Endothelial cell of umbilical vein (primary cell): ENCODE measurements at regions not wholly inside any gene's neighbourhood (a gene's known extent, or its start where the extent isn't known, plus 50 kb on each side); places are given as distances from the start of the nearest gene placed in this dataset.

ENCODE experiments used
- CTCF ChIP-seq, 2 donors: IDR thresholded peaks; 1 replicate in 1 of 2; 2 replicates in 1 of 2; pipeline ENCODE4 v1.5.1; 2011; ENCODE audit warnings: low read length in 2 of 2, mild to moderate bottlenecking in 2 of 2, moderate library complexity in 2 of 2, control low read depth in 1 of 2, inconsistent platforms in 1 of 2, low read depth in 1 of 2; ENCODE audit not compliant: insufficient read depth in 1 of 2; ENCODE audit errors: extremely low read depth in 1 of 2
- EZH2 ChIP-seq: IDR thresholded peaks from 2 replicates; pipeline ENCODE4 v1.6.1; 2012; ENCODE audit warnings: borderline replicate concordance, low read depth, mild to moderate bottlenecking, moderate library complexity, low read length, inconsistent platforms; ENCODE audit not compliant: severe bottlenecking
- FOS ChIP-seq: IDR thresholded peaks from 2 replicates; pipeline ENCODE4 v1.6.1; 2011; ENCODE audit warnings: mild to moderate bottlenecking, low read length, moderate library complexity, borderline replicate concordance; ENCODE audit not compliant: insufficient read depth
- JUN ChIP-seq: IDR thresholded peaks from 2 replicates; pipeline ENCODE4 v1.6.1; 2011; ENCODE audit warnings: borderline replicate concordance, low read depth; ENCODE audit not compliant: insufficient read length, insufficient read depth
- MYC ChIP-seq: IDR thresholded peaks from one replicate; pipeline ENCODE4 v1.6.1; 2011; ENCODE audit warnings: mild to moderate bottlenecking, low read depth, low read length
- POLR2A ChIP-seq: IDR thresholded peaks from 2 replicates; pipeline ENCODE4 v1.6.1; 2012; ENCODE audit warnings: low read depth, mild to moderate bottlenecking, control low read depth, low read length
- POLR2AphosphoS5 ChIP-seq: IDR thresholded peaks from 2 replicates; pipeline ENCODE4 v1.6.1; 2012; ENCODE audit warnings: low read depth, mild to moderate bottlenecking, control low read depth, low read length, moderate library complexity; ENCODE audit not compliant: insufficient read depth
- TF ChIP-seq, protein P1 (sequence below): IDR thresholded peaks from 2 replicates; pipeline ENCODE4 v1.6.1; 2011; ENCODE audit not compliant: insufficient read depth, insufficient read length

GRCh38 chr9:115301581-115301980 lies 183.6 kb upstream of the TNC start:
- TF ChIP-seq CTCF (IDR thresholded peaks at IDR 0.05; ENCODE audit: extremely low read depth in 1 of 2, insufficient read depth in 1 of 2, low read depth in 1 of 2, low read length in 2 of 2) (no peak), JUN (no peak), POLR2AphosphoS5 (no peak), POLR2A (no peak), EZH2 (no peak), MYC (no peak), FOS (no peak)
- TF ChIP-seq, protein P1, sequence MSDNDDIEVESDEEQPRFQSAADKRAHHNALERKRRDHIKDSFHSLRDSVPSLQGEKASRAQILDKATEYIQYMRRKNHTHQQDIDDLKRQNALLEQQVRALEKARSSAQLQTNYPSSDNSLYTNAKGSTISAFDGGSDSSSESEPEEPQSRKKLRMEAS: no peak
